HG03575 (cell line): ENCODE measurements at regions not wholly inside any gene's neighbourhood (a gene's known extent, or its start where the extent isn't known, plus 50 kb on each side); places are given as distances from the start of the nearest gene placed in this dataset.
"Not testable (repeated sequence)": the region's sequence is repeated elsewhere in the genome, so short reads cannot be mapped to it uniquely, and the experiment has no call there.

Experiments
- ATAC-seq: cut with Tn5 transposase; IDR thresholded peaks from one replicate; pipeline ENCODE4 v1.9.1; 2021; ENCODE audit not compliant: unreplicated experiment, insufficient number of reproducible peaks, low FRiP score; ENCODE audit errors: extremely low read depth

DNA sequence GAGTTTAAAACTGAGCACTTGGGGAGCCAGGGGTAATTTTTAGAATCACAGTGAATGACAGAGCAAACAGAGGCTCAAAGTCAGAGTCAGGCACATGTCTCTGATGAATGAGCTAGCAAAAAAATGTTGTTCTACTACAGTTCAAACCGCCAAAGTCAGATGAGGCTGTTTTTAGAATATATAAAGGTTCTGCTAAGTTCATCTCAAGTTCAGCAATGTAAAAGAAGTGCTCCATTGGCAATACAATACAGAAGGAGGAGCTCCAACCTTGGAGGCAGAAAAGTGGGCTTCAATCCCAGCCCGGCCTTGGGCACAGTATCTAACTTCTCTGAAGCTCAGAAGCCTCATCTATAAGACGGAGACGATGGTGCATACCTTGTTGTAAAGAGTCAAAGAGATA, 70.1 kb upstream of the IPO5 start:
- ATAC-seq = no peak

DNA sequence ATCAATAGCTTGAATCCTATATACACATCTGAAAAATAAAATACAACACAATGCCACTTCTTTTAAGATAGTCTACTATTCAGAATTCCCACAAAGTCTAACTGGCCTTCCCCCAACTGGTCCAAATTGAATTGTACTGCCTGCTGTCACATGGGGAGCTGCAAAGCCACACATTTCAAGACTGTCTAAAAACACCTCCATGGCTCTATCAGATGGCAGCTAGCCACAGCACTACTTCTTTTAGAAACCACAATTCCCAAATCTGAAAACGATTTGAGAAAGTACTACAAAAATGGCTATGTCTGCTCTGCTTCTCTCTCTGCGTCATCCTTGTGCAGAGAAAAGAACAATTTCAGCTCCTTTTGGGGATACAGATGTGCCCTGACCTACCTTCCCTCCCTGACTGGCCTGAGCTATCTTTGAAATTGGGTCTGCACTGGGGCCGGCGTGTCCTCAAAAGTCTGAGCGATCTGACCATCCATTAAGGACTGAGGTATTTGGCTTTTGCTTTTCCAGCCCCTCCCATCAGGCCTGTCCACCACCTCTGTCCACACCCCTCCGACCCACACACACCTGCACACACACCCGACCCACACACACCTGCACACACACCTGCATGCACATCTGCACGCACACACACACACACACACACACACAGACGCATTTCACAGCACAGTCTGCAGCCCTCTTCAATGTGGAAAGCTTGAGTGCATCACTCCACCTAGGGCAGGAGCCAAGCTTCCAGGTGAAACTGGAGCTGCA, 68.6 kb upstream of the IPO5 start:
- no peak for ATAC-seq

DNA sequence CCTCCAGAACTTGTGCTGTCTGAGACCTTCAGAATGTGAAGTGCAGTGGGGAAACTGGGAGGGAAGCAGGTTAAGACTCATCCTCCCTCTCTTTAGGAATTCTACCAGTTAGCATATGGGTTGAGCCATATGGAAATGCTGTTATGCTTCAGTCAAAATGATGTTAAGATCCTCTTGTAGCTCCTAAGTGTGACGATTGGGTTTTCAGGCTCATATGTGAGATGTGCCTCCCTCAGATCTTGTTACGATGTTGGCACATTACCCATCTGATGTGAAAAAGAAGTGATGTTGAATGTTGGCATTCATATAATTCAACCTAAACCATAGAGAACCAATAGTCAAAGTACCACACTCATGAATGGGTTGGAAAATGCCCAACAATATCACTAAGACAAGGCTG, 67.8 kb upstream of the IPO5 start:
- no peak for ATAC-seq

DNA sequence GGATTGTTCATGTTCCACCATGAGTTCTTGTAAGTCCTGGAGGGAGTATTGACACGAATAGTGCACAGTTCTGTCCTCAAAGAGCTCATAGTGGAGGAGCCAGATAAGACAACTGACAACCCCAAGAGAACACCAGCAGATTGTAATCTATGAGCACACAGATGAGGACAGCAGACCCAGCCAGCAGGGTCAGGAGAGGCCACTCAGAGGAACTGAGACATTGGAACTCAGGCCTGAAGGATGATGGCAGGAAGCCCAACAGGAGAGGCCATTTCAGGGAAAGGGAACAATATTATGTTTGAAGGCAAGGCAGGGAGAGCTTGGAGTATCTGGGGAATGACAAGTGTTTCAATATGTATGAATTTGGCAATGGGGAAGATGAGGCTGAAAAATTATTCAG, 63.7 kb upstream of the IPO5 start:
- no peak for ATAC-seq

DNA sequence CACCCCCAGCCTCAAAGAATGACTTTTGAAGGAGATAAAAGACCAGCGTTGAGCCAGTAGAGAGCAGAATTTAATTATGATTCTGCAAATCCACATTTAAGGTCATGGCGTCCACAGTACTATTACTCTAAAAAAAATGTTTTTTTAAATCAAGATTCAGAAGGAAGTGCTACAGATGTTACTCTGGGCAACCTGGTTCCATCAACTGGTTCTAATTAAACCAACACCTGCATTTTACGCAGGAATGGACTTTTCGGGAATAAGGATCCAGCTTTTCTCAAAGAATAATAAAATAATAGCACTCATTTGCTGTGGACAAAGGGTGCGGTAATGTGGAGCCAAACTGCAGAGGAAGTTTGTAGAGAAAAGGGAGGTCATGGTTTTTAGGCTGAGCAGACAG, 62.9 kb upstream of the IPO5 start:
- no peak for ATAC-seq

DNA sequence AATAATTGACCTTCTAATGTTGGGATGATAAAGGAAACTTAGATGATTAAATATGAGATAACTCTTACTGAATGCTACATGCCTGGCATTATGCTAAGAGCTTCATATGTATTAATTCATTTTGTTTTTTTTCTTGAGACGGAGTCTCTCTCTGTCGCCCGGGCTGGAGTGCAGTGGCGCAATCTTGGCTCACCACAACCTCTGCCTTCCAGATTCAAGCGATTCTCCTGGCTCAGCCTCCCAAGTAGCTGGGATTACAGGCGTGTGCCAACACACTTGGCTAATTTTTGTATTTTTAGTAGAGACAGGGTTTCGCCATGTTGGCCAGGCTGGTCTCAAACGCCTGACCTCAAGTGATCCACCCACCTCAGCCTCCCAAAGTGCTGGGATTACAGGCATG, 61.5 kb upstream of the IPO5 start:
- ATAC-seq = not testable (repeated sequence)

DNA sequence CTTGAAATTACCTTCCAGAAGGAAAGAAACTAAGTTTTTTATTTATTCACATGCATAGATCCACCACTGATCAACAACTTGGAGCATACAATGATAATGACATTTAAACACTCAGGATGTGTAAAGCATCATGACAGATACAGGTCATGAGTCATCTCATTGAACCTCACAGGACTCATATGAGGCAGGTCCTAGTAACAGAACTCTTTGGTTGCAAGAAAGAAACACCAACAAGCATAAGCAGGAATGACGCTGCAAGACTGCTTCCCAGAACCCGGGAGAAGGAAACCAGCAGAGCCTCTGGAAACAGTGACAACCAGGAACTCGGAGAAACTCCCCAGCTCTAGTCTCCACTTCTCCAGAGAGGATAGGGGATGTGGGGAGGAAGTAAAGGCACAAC, 60.8 kb upstream of the IPO5 start:
- ATAC-seq = no peak

DNA sequence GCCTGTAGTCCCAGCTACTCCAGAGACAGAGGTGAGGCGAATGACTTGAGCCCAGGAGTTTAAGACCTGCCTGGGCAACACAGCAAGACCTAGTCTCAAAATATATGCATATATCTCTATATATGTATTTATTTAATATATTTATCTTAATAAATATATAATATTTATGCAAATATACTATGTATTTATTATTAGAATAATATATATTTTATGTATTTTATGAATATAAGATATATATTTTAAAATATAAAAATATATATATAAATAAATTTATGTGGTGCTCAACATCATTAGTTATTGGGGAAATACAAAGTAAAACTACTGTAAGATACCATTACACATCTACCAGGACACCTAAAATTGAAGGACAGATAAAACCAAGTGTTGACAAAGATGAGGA, 58.1 kb upstream of the IPO5 start:
- no peak for ATAC-seq

DNA sequence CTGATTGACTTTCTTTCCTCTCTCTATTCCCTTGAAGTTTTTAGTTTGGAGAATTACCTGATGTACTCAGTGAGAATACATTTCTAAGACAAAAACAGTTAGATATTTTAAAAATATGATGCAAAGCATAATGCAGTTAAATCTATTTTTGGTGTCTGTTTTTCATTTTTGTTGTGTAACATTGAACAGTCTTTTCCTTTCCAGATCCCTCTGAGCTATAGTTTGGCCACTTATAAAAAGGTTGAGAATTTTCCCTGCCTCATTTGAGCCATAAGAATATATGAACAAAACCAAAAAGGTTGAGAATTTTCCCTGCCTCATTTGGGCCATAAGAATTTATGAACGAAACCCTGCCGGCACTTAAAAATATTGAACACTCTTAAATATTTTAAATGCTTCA, 57.0 kb upstream of the IPO5 start:
- no peak for ATAC-seq

DNA sequence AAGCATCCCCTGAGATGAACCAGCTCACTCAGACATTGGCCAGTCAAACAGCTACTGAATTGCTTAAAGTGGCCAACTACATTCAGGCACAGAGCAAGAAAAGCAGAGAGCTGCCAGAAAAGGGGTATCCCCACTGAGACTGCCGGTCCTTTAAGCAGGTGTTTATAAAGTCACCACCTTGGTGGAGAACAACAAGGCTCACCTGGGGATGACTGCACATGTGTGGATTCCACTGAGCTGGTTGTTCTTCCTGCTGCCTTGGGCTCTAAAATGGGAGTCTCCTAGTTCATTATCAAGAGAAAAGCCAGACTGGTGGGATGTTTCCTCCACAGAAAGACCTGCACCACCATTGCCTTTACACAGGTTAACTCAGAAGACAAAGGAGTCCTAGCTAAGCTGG, 51.8 kb upstream of the IPO5 start:
- ATAC-seq = no peak
